Astrocyte of the hippocampus (primary cell): ENCODE measurements at regions not wholly inside any gene's neighbourhood (a gene's known extent, or its start where the extent isn't known, plus 50 kb on each side); places are given as distances from the start of the nearest gene placed in this dataset.
A peak's percentile ranks its signal among the peaks of the same experiment; 100 is the strongest.

ENCODE experiments used
- DNase-seq: peaks from one replicate; pipeline ENCODE4 v3.0.0; 2011; ENCODE audit warnings: low read depth, low spot score

DNA sequence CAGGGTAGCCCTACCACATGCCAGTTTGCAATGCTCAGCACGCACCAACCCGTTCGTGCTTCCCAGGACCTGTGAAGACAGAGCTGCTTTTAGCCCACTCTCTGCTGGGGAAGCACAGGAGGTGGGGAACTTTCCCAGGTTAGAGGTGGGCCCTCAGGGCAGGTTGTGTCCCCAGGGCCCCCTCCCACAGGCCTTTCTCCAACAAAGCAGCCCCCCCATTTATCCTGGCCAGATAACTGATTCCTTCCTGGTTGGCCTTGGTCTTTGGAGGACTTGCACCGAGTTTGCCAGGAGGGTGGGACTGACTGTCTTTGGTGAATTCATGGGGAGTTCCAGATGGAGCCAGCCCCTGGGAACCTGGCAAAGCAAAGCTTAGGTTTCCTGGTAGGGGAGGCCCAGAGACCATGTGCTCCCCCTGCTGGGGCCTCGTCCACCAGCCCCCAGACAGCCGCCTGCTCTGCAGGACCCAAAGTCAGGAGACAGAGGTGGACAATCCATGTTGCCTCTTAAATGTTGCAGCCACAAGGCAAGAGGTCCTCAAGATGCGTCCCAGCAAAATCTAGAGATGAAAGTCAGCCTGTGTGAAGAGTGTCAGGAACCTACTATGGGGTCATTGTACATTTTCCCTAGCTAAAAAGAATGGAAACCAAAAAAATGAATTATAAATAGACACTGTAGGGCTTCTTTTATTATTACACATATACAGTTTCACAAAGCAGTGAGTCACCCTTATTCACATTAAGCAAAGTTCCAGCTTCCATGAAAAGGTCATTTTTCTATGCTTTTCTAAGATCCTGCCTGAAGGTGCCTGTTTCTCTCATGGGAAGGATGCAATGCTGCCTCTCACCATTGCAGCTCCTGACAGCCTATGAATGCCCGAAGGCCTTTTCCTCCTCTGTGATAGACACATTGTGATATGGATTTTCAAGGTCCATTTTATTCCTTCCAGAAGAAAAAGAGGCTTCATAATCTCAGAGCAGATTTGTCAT lies 497.8 kb downstream of the PREX1 start:
- peak; percentile 27 for DNase-seq

DNA sequence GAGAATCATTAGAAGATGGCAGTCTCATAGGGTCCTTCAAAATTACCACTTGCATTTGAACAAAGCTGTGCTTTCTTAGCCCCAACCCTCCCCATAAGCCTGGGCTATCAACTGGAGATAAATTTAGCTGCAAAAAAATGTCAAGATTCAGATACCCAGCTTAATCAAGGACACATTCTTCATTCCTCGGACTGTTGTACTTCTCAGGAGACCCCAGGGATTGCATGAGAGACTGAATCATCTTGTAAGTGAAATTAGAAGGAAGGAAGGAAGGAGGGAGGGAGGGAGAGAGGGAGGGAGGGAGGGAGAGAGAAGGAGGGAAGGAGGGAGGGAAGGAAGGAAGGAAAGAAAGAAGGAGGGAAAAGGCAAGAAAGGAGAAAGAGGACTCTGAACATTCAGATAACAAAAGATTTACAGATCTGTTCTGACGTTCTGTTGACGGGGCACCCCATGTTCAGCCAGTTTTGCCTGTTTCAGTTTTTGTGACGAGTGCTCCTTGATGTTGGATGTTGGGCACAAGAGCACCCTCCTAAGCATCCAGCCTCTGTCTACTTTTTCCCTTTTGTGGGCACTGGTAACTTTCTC lies 498.7 kb downstream of the PREX1 start:
- no peak for DNase-seq

DNA sequence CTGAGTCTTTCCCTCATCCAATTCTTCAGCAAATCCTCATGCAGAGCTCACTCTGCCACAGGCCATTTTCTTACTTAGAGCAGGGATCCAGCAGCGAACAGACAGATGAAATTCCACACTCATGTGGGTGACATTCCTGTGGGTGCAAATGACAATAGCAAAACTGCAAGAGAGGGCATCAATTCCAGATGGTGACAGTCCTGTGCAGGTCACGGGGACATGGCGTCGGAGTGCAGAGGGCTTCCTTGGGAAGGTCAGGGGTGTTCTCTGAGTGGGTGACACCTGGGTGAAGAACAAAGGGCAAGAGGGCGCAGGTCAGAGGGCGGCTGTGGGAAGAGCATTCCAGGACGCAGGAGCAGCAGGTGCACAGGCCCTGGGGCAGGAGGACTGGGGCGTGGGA lies 500.0 kb downstream of the PREX1 start:
- peak; percentile 35 for DNase-seq

DNA sequence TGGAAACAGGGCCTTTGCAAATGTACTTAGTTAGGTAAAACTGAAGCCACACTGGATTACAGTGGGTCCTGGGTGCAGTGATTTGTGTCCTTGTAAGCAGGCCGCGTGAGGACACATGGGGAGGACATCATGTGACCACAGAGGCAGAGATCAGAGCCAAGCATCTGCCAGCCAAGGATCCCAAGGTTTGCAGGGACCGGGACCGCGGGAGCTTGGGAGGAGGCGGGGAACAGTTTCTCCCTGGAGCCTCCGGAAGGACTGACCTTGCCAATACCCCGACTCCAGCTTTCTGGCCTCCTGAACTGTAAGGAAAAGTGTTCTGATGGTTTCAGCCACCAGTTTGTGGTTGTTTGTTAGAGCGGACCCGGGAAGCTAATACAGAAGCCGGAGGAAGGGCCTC lies 500.9 kb downstream of the PREX1 start:
- no peak for DNase-seq

DNA sequence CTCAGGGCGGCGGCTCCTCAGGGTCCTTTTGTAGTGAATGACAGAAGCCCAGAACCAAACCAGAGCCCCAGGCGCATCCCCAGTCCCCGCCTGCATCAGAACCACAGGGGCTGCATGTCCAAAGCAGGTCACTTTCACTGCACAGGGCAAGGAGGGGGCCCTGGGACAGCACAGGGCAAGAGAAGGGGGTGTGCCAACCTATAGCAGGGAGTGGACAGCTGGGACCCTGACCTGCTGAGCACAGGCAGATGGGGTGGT lies 501.4 kb downstream of the PREX1 start:
- DNase-seq: no peak

DNA sequence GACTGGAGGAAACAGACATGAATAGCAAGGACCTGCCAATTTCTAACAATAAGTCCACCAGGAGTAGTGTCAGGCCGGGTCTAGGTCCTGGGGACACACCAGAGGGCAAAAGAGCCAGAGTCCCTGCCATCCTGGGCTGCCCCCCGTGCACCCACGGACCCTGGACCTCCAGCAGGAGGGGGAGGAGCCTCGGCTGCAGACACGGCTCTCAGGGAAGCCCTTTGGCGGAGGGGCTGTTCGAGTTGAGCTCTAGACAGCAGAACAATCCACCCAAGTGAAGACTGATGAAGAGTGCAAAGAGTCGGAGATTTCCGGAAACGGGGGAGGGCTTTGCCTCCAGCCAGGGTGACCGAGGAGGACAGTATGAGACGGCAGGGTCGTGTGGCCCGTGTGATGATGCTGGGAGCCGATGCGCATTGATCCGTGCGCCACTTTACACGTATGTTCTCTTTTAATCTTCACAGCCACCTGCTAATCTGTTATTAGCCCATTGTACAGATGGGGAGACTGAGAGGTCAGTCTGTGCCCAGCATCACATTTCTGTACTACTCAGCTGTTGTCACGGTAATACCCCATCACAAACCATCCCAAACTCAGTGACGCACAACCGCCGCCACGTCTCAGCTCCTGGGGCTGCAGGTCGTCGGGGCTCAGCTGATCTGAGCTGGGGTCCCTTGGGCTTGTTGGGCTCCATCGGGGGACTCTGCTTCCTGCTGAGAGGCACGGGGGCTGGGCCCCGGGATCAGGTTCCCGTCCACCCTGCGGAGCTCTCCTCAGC lies 502.0 kb downstream of the PREX1 start:
- no peak for DNase-seq

DNA sequence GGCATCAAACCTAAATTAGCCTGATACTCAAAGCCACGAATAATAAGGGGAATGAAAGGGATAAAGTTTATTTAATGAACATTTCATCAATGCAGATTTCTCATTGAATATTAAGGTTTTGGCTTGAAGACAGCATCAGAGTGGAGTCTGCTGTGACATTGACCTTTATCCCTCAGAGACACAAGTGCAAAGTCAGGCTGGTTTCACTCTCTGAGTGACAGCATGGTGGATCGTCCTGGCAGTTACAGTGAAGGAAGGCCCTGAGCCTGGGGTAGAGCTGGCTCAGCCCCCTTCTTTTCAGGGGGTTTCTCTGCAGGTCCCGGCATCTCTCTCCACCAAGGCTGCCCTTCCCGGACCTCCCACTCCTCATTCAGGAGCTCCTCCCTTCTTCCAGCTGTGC lies 503.1 kb downstream of the PREX1 start:
- no peak for DNase-seq

DNA sequence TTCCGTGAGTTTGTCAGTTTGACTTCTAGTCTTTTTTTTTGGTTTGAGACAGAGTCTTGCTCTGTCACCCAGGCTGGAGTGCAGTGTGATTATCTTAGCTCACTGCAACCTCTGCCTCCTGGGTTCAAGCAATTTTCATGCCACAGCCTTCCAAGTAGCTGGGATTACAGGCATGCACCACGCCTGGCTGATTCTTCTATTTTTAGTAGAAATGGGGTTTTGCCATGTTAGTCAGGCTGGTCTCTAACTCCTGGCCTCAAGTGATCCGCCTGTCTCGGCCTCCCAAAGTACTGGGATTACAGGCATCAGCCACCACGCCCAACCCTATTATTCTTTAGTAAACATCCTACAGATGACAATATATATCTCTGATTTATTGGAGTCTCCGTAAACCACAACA lies 506.5 kb downstream of the PREX1 start:
- DNase-seq: no peak

DNA sequence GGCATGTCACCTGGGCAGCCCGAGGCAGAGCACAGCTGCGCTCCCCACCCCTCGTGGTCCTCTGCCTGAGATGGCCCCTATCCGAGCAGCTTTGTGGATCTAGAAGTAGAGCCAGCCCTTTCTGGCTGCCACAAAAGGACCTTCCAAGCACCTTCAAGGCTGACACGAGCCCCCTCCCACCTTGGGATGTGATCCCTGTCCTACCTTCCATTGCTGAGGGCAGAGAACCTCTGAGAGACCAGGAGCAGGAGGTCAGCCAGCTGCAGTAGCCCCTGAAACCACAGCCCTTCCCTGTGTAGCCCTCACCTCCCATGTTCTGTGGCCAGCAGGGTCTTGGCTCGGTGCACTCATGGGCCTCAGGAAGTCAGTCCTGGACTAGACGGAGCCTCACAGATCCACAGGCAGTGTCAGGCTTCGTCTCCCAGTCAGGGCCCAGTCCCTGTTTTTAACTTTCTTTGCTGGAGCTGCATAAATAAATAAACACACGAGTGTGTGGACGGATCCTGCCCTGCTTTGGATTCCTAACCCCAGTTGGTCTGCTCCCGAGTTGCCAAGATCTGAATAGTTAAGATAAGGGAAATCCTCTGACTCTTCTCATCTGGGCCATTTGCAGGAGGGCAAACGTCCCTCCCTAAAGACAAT lies 507.7 kb downstream of the PREX1 start:
- DNase-seq: no peak

DNA sequence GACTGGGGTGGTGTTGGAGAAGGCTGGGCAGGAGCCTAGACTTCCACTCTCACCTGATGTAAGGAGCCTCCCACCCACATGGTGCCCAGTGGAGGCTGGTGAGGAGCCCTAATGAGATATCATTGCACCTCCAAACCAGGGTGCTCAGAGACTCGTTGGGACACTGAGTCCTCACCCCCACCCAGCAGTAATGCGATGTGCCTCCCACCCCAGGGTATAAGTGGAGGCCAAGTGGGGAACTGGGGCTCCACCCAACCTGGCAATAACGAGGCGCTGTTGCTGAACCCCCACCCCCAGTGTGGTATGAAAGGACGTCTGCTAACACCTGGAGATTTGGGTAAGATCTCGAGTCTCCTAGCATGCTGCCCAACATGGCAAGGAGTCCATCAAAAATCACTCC lies 510.2 kb downstream of the PREX1 start:
- DNase-seq: no peak

DNA sequence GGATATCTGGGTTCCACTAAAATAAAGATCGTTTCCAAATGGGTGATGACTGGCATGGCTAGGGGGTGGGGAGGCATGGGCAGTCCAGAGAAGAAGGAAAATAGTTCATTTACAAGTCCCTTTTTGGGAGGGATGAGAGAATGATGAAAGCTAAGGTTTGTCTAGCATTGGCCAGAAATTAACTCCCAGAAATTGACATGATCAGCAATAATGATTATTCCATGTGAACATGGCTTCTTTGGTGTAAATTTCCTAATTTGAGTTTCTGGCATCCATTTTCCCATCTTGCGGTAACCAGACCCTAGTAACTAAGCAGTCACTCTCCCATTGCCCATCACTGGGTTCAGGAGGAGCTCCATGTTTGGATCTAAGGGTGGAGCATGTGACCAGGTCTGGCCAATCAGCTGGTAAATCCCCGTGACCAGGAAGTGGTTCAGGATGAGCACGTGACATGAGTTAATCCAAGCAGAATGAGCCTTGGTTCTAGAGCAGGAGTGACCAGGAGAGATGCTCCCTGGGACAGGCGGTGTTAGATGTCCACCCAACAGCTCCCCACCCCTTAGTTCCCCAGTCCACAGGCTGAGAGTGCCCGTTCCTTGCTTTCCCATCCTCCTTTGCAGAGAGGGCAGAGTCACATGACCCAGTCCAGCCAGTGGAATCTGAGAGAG lies 512.7 kb downstream of the PREX1 start:
- no peak for DNase-seq

DNA sequence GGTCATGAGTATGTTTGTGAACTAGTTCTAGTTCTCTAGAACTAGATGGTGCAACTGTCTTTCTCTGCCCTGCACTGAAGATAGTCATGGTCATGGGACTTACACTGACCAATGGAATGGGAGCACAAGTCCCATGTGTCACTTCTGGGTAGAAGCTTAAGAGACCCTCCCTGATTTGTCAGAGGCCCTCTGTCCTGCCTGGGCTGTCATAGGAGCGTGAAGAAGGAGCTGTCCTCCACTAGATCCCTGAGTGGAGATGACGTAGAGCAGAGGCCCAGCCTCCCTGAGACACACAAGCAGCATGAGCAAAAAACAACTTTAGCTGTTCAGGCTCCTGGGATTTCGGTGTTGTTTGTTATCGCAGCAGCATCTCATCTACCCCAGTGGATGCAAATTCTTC lies 514.5 kb downstream of the PREX1 start:
- no peak for DNase-seq

DNA sequence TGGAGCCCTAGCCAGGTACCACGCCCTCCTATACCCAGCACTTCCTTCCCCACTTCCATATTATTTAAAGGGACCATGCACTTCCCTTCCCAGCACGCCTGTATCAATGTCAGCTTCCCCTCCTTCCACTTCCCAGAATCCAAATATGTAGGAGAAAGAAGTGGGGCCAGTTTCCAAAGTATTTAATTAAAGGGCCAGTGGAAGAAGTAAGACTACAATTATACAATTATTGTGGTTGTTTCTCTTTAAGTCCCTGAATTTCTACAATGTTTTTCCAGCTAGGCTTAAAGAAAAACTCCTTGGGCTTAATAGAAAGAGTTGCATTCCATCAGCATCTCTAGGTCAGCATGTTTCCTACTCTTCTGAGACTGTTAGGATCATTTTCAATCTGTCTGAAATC lies 515.8 kb downstream of the PREX1 start:
- DNase-seq: no peak

DNA sequence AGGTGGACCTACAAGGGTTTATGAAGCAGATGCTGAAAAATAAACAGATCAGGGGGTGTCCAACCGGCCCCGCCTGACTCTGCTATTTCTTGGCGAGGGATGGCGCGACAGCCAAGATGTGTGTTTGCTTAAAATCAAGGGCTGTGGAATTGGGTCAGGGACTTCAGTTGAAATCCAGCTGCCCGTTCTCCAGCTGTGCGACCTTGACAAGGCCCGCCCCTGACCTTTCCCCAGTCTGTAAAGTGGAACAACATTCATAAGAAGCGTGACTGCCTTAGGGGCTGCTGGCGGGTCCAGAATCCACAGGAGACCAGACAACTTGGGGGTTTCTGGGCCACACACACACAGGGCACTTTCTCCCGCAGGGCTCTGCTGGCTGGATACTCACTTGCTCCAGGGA lies 517.5 kb downstream of the PREX1 start:
- DNase-seq: no peak

DNA sequence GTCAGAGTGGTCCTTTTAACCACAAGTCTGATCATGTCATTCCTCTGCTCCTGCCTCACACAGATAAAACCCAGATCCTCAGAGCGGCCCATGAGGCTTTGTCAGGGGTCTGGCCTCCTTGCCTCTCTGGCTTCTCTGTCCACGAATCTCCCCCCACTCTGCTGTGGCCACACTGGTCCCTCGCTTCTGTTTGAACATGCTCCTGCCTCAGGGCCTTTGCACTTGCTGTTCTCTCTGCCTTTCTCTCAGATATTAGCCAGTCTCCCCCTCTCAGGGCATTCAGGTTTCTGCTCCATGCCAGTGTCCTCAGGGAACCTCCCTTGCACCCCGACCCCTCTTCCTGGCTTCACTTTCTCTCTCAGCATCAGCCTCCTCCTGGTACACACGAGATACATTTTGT lies 518.5 kb downstream of the PREX1 start:
- no peak for DNase-seq

DNA sequence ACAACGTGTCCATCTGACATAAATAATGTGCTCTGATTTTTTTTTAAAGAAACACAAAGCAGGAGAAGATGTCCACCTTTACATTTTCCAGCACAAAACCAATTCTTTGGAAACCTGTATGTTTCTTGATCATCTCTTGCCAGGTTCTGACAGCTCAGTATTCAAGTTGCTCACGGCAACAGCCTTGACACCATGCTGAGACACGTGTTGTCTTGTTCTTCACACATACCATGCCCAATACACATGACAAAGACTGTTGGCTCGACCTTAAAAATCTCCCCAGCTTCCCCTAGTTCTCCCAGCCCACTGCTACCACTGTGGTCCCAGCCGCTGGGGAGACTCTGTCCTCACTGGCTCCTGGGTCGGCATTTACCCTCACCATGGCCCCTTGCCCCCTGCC lies 518.9 kb downstream of the PREX1 start:
- no peak for DNase-seq

DNA sequence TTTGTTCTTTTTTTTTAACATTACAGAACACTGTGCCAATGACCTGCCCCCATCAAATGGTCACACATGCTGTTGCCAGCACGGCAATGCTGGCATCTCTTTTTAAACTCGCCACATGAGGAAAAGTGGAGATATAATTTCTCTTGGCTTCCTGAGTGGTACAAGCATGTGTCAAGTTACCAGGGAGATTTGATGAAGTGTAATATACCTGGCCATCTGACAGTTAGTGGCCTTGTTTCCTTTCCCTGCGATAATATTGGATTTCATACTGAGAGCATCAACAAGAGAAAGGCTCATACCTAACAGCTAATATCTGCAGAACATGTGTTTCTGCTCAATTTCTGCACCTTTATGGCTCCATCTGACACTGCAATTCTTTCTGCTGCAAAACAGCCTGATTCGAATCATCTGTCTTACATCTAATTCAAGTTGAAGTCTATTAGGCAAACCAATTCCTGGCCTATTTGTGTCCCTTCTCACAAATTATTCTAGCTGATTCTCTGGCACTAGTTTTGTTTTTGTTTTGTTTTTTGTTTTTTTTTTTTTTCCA lies 519.5 kb downstream of the PREX1 start:
- no peak for DNase-seq

DNA sequence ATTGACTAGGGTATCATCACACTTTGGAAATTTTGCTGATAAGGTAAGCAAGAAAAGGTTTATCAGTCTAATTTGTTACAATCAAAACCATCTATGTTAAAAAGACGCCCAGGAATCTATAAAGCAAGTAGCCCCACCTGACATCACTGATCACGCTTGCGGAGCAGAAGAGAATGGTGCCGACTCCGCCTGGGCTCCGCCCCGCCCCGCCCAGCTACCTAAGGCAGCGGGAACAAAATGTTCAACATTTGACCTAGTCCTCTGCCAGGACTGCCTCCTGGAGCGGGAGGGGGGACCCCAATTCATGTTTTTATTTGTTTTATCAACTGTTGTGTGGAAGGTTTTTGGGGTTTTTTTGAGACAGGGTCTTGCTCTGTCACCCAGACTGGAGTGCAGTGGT lies 520.5 kb downstream of the PREX1 start:
- DNase-seq: no peak

DNA sequence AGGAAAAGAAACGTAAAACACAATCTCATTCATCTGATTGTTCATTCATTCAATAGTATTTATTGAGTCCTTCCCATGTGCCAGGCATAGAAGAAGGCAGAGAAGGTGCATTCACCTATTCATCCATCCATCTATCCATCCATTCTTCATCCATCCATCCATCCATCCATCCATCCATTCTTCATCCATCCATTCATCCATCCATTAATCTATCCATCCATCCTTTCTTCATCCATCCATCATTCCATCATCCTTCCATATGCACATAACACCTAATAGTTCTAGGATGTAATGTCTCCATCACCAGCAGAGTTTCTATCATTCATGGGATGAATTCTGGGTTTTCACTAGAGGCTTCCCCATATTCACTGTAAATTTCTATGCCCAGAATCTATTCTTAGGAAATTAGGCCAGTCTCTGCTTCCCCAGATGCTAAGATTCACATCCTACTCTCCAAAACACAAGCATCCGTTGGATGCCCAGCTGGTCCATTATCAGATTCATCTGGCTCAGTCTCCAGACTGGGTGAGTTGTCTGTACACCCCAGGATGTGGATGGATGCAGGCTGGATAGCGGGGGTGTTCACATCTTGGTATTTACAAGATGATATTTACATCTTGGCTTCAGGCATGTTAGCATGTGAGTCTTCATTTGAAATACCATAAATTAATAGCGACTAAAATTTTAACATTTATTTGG lies 517.7 kb upstream of the SULF2 start:
- no peak for DNase-seq

DNA sequence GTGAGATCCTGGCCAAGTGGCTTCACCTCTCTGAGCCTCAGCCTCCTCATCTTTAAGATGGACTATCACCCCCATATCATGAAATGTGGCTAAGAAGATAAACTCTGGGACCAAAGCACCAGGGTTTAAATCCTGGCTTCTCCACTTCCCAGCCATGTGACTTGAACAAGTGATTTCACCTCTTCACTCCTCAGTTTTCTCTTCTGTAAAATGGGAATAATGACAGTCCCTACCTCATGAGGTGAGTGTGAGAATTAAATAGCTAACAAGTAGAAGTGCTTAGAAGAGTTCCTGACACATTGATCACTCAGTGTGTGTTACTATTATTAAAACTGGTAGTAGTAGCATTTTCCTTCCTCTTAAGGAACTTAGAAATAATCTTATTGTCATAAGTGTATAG lies 516.9 kb upstream of the SULF2 start:
- DNase-seq: no peak

DNA sequence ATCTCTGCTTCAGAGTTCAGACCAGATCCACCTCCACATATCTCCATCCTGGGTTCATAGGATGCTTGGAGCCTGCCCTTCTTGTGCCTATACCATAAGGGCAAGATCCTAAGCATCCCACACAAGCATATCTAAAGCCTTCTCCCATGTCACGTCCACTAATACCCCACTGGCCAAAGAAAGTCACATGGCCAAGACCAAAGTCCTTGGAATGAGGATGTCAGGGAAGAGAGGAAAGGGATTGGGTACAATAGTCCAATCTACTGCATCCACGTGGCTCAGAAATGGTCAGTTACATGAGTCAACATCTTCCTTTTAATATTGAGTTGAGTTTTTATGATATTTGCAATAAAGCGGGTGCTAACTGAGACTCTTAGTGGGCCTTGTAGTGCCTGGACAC lies 515.9 kb upstream of the SULF2 start:
- DNase-seq: no peak
